HG03469 (cell line): ENCODE measurements at regions not wholly inside any gene's neighbourhood (a gene's known extent, or its start where the extent isn't known, plus 50 kb on each side); places are given as distances from the start of the nearest gene placed in this dataset.
"Not testable (repeated sequence)": the region's sequence is repeated elsewhere in the genome, so short reads cannot be mapped to it uniquely, and the experiment has no call there.

ENCODE experiments used
- ATAC-seq: cut with Tn5 transposase; IDR thresholded peaks from one replicate; pipeline ENCODE4 v1.9.1; 2021; ENCODE audit warnings: mild to moderate bottlenecking, moderate library complexity, moderate number of reproducible peaks; ENCODE audit not compliant: unreplicated experiment

DNA sequence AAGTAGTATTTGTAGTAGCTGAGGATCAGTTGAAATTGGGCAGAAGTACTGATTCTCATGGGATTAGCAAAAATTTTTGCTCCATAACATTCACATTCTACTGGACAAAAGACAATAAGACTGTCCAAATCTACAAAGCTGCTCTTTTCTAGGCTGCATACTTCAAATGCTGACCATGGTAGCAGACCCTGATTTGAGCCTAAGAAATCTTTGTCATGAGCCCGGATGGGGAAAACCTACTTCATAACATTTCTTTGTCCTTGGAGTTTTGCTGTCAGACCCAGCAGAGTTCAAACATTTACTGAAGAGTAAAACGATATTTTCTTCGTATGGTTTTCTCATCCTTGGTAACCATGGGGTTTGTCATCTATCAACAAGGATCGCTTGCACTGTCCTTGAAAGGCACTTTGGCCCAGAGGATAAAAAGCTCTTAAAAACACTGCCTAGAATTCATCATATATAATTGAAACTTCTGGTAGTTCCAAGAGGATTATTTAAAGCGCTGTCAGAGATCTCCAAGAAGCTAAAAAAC lies 216.9 kb downstream of the CAVIN4 start:
- ATAC-seq, result no peak

- ATAC-seq, result no peak
These were observed 224.6 kb upstream of the PLPPR1 start for GRCh38 chr9:100803956-100804355.

GRCh38 chr9:100811643-100812042 lies 216.9 kb upstream of the PLPPR1 start:
- no peak for ATAC-seq

DNA sequence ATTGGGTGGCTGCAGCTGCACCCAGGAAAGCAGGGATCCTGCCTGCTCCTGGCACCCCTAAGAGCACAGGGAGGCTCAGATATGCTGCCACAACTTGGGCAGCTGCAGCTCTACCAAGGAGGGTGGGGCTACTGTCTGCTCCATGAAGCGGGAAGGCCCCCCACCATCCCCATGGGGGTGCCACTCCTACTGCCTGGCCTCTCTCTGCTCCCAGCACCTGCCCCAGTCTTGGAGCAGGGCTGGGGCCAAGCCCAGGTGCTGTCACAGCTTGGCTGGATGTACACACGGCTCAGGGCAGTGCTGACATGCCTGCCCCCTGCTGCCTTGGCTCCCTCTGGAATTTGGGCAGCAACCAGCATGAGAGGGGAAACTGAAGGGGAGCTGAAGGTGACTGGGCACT lies 214.7 kb upstream of the PLPPR1 start:
- no peak for ATAC-seq

DNA sequence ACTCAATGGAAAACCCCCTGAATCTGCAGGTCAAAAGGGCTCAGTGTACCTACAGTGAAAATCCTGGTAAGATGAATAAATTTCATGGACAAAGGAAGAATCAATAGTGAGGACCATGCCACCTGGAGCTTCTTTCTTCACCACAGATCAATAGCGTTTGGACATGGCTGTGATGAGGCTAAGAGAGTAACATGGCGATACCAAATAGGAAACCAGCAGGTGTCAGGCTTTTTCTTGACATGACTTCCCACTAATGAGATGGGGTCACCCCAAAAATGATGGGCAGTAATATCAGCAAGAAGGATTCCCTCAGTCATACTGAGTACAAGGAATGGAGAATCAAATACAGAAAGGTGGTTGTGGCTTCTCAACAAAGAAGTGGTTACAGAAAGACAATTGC lies 208.5 kb upstream of the PLPPR1 start:
- no peak for ATAC-seq

DNA sequence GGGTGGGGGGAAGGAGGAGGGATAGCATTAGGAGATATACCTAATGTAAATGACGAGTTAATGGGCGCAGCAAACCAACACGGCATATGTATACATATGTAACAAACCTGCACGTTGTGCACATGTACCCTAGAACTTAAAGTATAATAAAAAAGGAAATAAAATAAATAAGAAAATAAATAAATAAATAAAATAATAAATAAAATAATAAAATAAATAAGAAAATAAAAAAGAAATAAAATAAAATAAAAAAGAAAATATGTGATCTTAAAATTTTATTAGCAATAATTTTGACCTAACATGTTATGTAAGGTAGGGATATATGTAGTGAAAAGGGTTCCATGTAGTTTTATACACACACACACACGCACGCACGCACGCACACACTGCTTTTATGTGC lies 195.5 kb upstream of the PLPPR1 start:
- ATAC-seq, result not testable (repeated sequence)

- ATAC-seq, result no peak
These were observed 189.7 kb upstream of the PLPPR1 start for GRCh38 chr9:100838857-100839256.

- no peak for ATAC-seq
These were observed 179.8 kb upstream of the PLPPR1 start for GRCh38 chr9:100848726-100849125.

- ATAC-seq, result no peak
These were observed 176.4 kb upstream of the PLPPR1 start for GRCh38 chr9:100852088-100852487.

DNA sequence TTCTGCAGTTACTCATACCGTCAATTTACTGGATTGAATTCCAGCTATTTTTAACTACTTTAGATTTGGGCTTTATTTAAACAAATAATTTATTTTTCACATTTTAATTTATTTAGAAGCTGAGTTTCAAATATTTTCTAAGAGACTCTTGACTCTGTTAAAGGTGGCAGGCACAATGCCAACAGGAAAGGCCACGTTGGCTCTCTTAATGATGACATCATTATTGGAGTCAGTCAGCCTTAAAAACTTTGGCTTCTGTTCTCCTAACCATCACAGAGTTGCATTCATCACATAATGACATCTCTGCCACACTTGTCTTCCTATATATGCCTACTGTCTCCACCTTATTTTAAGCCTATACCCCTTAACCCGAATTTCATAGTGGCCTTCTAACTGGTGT lies 172.3 kb upstream of the PLPPR1 start:
- ATAC-seq, result no peak

DNA sequence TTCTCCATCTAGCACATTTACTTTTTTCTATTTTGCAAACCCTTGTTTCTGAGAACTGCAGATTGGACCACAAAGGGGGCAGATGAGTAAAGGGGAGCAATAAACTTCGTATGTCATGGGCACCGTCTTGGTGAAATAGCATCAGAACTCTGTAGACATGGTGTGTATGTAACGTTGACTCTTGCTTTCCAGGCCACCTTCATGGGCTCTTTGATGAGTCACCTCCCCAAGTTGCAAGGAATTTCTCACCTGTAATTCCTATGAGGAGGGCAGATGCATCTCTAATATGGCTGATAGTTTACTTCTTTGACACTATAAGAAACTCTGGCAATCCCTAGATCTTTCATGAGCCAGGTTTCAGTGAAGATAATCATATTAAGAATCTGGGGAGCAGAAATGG lies 163.4 kb upstream of the PLPPR1 start:
- no peak for ATAC-seq

DNA sequence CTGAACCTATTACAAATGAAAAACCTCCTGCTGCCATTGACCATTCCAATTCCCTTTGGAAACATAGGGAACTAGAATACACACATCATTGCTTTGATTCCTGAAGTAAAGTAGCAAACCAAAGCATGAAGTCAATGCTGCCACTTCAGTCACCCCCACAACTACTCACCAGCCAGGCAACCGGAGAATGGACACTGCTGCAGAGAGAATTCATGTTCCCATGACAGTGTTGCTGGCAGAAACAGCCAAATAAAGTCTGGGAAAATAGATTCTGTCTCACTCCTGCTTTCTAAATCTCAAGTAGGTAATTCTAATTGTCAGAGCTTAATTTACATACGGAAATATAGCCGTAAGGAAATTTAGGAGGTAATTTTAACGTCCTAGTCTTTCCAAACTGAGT lies 162.9 kb upstream of the PLPPR1 start:
- no peak for ATAC-seq

- no peak for ATAC-seq
These were observed 159.2 kb upstream of the PLPPR1 start for GRCh38 chr9:100869326-100869725.

DNA sequence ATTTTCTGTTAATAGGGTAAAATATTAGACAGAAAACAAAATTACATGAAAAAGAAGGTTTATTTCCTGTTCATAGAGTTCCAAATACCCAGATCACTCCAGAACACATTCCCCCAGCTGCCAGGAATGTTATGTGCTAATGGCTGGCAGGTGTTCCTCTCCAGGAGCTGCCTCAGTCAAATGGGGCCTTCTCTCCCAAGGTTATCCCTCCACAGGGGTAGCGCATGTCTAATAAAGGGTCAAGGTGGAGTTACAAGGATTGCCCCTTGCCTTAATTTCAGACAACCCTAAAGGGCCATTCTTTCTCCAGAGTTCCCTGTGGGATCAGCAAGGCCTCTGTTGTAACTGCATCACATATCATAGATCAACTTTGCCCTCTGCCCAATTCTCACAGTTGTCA lies 148.6 kb upstream of the PLPPR1 start:
- ATAC-seq, result no peak

DNA sequence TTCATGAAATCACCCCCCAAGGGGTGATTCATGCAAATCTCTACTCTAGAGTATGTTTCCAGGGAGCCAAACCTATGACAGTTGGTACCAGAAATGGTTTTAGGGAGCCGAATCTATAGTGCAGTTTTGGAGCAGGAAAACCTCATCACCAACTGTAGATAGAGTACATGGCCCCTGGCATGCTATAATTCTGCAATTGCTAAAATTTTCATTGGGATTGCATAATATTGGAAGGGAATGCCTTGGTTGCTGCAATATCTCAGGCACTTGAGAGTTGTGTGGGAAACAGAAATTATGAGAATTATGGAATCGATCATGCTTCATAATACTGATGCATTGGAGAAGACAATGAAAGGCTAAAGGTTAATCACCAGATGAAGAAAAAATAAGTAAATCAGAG lies 148.2 kb upstream of the PLPPR1 start:
- no peak for ATAC-seq

- no peak for ATAC-seq
These were observed 144.0 kb upstream of the PLPPR1 start for GRCh38 chr9:100884518-100884917.

DNA sequence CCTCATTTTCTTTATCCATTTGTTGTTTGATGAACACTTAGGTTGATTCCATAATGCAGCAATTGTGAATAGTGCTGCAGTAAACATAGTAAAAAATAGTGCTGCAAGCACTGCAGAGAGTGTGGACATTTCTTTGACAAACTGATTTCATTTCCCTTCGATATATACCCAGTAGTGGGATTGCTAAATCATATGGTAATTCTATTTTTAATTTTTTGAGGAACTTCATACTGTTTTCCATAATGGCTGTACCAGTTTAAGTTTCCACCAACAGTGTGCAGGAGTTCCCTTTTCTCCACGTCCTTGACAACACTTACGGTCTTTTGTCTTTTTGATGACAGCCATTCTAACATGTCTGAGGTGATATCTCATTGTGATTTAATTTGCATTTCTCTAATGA lies 138.2 kb upstream of the PLPPR1 start:
- no peak for ATAC-seq

DNA sequence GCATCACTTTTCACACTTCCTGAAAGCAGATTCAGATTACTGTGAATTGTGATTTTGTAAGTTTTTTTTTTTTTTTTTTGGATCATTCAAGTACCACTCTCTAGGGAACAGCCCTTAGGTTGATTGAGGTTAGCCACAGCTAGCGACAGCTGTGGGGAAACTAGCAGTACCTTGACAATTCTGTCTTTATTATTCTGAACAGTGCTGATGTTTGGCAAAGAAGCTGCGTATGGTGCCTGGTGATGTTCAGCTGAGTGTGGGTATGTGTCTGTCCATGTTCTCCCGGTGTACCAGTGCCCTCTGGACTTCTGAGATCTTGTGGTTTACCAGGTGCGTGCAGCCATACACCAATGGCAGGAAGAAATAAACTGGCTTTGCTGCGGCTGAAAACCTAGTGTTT lies 117.3 kb upstream of the PLPPR1 start:
- ATAC-seq, result no peak

GRCh38 chr9:100913257-100913656 lies 115.3 kb upstream of the PLPPR1 start:
- ATAC-seq, result no peak

DNA sequence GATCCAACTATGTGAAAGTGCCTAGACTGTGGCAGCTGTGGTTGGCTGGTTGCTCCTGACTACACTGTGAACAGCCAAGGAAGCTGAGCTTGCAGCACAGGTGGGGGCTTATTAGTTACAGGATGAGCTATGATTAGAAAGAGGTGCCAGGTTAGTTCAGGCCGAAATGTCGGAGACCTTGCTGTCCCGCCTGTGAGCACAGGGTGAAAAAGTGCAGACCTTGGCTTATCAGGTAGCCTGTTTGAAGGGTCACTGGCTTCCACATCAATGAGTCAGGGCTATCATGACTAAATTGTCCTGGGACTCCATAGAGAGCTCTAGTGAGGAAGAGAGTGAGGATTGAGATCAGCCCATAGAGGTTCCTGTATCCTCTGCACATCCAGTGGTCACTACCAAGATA lies 114.3 kb upstream of the PLPPR1 start:
- ATAC-seq, result no peak

DNA sequence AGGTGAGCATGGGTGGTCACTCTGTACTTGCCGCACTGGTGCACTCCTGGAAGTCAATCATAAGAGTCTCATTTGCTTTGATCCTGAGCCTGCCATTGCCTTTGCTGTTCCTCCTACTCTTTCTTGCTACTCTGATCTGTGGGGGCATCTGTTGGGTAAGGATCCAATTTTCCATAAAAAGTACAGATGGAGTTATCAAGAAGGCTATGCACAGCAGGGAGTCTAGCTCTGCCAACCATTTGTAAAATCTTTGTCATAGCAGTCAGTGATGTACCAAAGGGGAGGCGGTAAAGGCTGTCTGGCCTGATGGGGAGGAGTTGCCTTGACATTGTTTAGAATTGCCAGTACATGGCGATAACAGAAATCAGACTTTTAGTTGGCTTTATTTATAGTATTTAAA lies 109.0 kb upstream of the PLPPR1 start:
- ATAC-seq, result no peak

DNA sequence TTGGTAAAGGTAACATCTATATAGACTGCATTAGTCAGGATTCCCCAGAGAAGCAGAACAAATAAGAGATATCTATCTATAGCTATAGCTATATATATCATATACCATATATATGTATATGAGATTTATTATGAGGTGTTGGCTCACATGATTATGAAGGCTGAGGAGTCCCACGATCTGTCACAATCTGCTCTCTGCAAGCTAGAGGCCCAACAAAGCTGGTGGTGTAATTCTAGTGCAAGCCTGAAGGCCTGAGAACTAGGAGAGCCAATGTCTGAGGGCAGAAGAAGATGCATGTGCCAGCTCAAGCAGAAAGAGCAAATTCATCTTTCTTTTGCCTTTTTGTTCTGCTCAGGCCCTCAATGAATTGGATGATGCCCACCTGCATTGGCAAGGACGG lies 102.2 kb upstream of the PLPPR1 start:
- ATAC-seq, result no peak

DNA sequence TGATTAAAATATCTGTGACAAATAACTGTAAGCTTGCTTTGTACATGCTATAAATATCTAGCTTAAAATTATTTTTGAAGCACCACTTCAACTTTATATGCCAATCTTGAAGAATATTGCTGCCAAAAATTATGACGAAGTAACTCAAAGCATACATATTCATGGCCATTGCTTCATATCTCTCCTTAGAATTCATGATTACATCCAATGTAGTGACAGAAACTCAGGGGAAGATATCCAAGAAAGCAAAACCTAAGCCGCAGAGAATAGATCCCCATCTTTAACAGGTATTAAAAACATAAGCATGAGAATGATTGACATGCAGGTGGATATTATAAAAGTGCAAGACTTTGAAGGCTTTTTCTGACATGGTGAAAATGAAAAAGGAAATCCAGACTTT lies 100.8 kb upstream of the PLPPR1 start:
- ATAC-seq, result no peak

DNA sequence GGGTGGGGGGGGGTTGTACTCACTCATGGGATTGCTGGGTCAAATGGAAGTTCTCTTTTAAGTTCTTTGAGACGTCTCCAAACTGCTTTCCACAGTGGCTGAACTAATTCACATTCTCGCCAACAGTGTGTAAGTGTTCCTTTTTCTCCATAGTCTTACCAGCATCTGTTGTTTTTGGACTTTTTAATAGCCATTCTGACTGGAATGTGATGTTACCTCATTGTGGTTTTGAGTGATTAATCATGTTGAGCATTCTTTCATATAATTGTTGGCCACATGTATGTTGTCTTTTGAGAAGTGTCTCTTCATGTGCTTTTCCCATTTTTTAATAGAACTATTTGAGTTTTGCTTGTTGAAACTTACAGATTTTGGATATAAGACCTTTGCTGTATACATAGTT lies 94.9 kb upstream of the PLPPR1 start:
- no peak for ATAC-seq
